WTC11 (cell line): ENCODE measurements at regions not wholly inside any gene's neighbourhood (a gene's known extent, or its start where the extent isn't known, plus 50 kb on each side); places are given as distances from the start of the nearest gene placed in this dataset.

Experiments used
- ATAC-seq: fragments of 200-7000 bp; cut with Tn5 transposase; 2 replicates; pipeline ENCODE4 v1.10.0; 2021; ENCODE audit warnings: mild to moderate bottlenecking, moderate library complexity
- CTCF ChIA-PET: fragments of 300-600 bp; sonication (Branson Sonifier 250); formaldehyde crosslinking; loops from one replicate; lab custom pipeline; 2021; ENCODE audit warnings: antibody characterized with exemption; lab: Charles Lee
- POLR2A ChIA-PET: fragments of 350-600 bp; sonication (Branson Sonifier 250); formaldehyde crosslinking; loops from one replicate; lab custom pipeline; 2021; ENCODE audit warnings: antibody characterized with exemption; lab: Charles Lee
- DNase-seq: peaks from one replicate; pipeline ENCODE4 v3.0.0; 2021; ENCODE audit warnings: low spot score
- H3K27ac Mint-ChIP-seq: 2 replicates; pipeline ENCODE4 v1.8.0; 2021; ENCODE audit warnings: mixed read lengths
- H3K27me3 Mint-ChIP-seq: 2 replicates; pipeline ENCODE4 v1.8.0; 2021; ENCODE audit warnings: low read depth, mild to moderate bottlenecking, moderate library complexity, mixed read lengths
- H3K36me3 Mint-ChIP-seq: 2 replicates; pipeline ENCODE4 v1.8.0; 2021; ENCODE audit warnings: mixed read lengths
- H3K4me1 Mint-ChIP-seq: 2 replicates; pipeline ENCODE4 v1.8.0; 2022; ENCODE audit warnings: mixed read lengths
- H3K4me3 Mint-ChIP-seq: 2 replicates; pipeline ENCODE4 v1.8.0; 2021; ENCODE audit warnings: mild to moderate bottlenecking, moderate library complexity, mixed read lengths
- H3K9me3 Mint-ChIP-seq: 2 replicates; pipeline ENCODE4 v1.8.0; 2021; ENCODE audit warnings: mixed read lengths
- EMX1 ChIP-seq: fragments of 250-450 bp; sonication (Bioruptor Pico); IDR thresholded peaks from 2 replicates; pipeline ENCODE4 v1.8.0; 2021; ENCODE audit warnings: mild to moderate bottlenecking
- NR2C2 ChIP-seq: sonication (generic); formaldehyde crosslinking; IDR thresholded peaks from 2 replicates; pipeline ENCODE4 v1.8.0; 2022; ENCODE audit warnings: mild to moderate bottlenecking, missing genetic modification reagents
- SMAD3 ChIP-seq: sonication (generic); formaldehyde crosslinking; IDR thresholded peaks from 2 replicates; pipeline ENCODE4 v1.8.0; 2022; ENCODE audit warnings: missing genetic modification reagents, mild to moderate bottlenecking, borderline replicate concordance
- ZNF219 ChIP-seq: sonication (generic); formaldehyde crosslinking; IDR thresholded peaks from 2 replicates; pipeline ENCODE4 v1.8.0; 2023; ENCODE audit warnings: missing genetic modification reagents, mild to moderate bottlenecking, borderline replicate concordance
- ZNF671 ChIP-seq: fragments of 250-450 bp; sonication (Bioruptor Pico); IDR thresholded peaks from 2 replicates; pipeline ENCODE4 v1.8.0; 2021; ENCODE audit warnings: mild to moderate bottlenecking
- TF ChIP-seq, protein P1 (sequence below): sonication (generic); formaldehyde crosslinking; IDR thresholded peaks from 2 replicates; pipeline ENCODE4 v1.8.1; 2023; ENCODE audit warnings: mild to moderate bottlenecking, missing genetic modification reagents, moderate library complexity
- TF ChIP-seq, protein P2 (sequence below): sonication (generic); formaldehyde crosslinking; IDR thresholded peaks from 2 replicates; pipeline ENCODE4 v1.8.0; 2022; ENCODE audit warnings: mild to moderate bottlenecking, missing genetic modification reagents
- TF ChIP-seq, protein P3 (sequence below): sonication (generic); formaldehyde crosslinking; IDR thresholded peaks from 2 replicates; pipeline ENCODE4 v1.8.0; 2023; ENCODE audit warnings: missing genetic modification reagents, mild to moderate bottlenecking, borderline replicate concordance
- TF ChIP-seq, protein P4 (sequence below): sonication (generic); formaldehyde crosslinking; IDR thresholded peaks from 2 replicates; pipeline ENCODE4 v1.8.1; 2022; ENCODE audit warnings: mild to moderate bottlenecking, missing genetic modification reagents, moderate library complexity, borderline replicate concordance
- TF ChIP-seq, protein P5 (sequence below): sonication (generic); formaldehyde crosslinking; IDR thresholded peaks from 2 replicates; pipeline ENCODE4 v1.8.1; 2022; ENCODE audit warnings: mild to moderate bottlenecking, moderate library complexity, missing genetic modification reagents
- TF ChIP-seq, protein P6 (sequence below): sonication (generic); formaldehyde crosslinking; conservative IDR thresholded peaks from 2 replicates; pipeline ENCODE4 v1.8.1; 2023; ENCODE audit warnings: mild to moderate bottlenecking, low read depth, missing genetic modification reagents, moderate library complexity
- TF ChIP-seq, protein P7 (sequence below): sonication (generic); formaldehyde crosslinking; IDR thresholded peaks from 2 replicates; pipeline ENCODE4 v1.8.1; 2022; ENCODE audit warnings: missing genetic modification reagents, borderline replicate concordance
- TF ChIP-seq, protein P8 (sequence below): sonication (generic); formaldehyde crosslinking; IDR thresholded peaks from 2 replicates; pipeline ENCODE4 v1.8.1; 2023; ENCODE audit warnings: mild to moderate bottlenecking, missing genetic modification reagents, moderate library complexity

DNA sequence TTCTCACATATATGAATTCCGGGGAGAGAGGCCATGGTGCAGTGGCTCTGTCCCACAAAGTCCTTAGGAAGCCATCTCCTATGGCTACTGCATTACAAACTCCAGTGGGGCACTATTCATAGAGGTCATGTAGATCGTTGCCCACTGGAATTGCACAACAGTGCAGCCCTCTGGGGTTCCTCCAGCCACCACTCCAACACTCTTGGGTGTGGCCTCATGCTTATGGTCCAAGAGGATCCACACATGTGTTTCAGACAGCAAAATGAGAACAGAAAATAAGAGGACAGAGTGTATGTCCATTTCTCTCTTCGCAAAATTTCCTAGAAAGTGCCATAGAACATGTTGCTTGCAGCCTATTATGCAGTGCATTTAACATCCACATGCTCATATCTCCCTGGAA is 444.2 kb upstream of the FAM241A start (continued):
- TF ChIP-seq, protein P1, sequence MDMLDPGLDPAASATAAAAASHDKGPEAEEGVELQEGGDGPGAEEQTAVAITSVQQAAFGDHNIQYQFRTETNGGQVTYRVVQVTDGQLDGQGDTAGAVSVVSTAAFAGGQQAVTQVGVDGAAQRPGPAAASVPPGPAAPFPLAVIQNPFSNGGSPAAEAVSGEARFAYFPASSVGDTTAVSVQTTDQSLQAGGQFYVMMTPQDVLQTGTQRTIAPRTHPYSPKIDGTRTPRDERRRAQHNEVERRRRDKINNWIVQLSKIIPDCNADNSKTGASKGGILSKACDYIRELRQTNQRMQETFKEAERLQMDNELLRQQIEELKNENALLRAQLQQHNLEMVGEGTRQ = no peak
- TF ChIP-seq NR2C2 = no peak

DNA sequence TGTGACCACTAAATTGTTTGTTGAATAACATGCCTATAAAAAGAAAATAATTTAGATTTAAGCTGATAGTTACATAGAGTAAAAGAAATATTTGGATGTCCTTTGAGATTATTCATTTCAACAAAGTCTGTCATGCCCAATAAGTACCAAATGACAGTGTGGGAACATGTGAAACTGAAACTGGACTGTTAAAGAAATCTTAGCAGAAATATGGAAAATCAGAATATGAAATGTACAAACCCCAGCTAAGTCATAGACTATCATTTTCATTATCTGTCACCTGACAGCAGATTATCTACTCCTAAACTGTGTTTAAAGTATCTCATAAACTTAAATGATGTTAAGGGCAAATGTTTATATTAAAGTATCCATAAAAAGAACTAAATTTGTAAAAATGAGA is 437.8 kb upstream of the FAM241A start:
- H3K9me3 Mint-ChIP-seq = no peaks in the 10 kb centered on the region
- CTCF ChIA-PET = no interaction called here
- H3K27me3 Mint-ChIP-seq = no peaks in the 10 kb centered on the region

DNA sequence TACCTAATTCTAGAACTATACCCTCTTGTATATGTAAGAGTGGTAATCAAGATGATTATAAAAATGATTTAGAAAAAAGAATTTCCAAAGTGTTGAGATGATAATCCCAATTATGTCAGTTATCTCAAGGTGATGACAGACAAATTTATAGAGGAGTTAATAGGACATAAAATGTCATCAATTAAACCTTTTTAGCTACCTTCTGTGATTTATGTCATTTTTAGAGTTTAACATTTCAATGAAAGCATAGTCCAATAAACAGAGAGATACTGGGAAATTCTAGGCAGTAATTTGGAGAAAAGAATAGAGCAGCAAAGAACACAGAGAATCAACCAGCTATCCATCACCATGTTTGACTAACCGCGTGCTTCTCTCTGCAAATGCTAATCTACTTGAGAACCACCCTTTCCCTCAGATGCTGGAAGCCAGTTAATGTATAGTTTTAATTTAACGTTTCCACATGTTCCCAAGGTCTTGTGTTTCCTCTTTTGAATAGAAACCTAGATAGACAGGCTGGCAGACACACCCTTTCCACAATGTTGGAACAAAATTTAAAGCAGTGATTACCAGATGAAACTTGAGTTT is 433.1 kb upstream of the FAM241A start:
- ChIA-PET CTCF (no interaction called here), POLR2A (interaction anchor here (0.6 kb wide), 1 partner anchor 13 kb away, joined by 5 read pairs; no protein-coding TSS in a partner anchor)
- no peaks in the 10 kb centered on the region; the same call in 1 of the 2 replicates for H3K4me1 Mint-ChIP-seq
- no peaks in the 10 kb centered on the region for H3K36me3 Mint-ChIP-seq
- no peak overlapping the region for H3K27ac Mint-ChIP-seq
- DNase-seq (no peak), ATAC-seq (no peak)
- H3K27me3 Mint-ChIP-seq = no peaks in the 10 kb centered on the region
- no peak overlapping the region for H3K4me3 Mint-ChIP-seq
- no peaks in the 10 kb centered on the region for H3K9me3 Mint-ChIP-seq
- TF ChIP-seq, protein P2, sequence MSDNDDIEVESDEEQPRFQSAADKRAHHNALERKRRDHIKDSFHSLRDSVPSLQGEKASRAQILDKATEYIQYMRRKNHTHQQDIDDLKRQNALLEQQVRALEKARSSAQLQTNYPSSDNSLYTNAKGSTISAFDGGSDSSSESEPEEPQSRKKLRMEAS (CRISPR knock-in tag) = no peak
- TF ChIP-seq, protein P3, sequence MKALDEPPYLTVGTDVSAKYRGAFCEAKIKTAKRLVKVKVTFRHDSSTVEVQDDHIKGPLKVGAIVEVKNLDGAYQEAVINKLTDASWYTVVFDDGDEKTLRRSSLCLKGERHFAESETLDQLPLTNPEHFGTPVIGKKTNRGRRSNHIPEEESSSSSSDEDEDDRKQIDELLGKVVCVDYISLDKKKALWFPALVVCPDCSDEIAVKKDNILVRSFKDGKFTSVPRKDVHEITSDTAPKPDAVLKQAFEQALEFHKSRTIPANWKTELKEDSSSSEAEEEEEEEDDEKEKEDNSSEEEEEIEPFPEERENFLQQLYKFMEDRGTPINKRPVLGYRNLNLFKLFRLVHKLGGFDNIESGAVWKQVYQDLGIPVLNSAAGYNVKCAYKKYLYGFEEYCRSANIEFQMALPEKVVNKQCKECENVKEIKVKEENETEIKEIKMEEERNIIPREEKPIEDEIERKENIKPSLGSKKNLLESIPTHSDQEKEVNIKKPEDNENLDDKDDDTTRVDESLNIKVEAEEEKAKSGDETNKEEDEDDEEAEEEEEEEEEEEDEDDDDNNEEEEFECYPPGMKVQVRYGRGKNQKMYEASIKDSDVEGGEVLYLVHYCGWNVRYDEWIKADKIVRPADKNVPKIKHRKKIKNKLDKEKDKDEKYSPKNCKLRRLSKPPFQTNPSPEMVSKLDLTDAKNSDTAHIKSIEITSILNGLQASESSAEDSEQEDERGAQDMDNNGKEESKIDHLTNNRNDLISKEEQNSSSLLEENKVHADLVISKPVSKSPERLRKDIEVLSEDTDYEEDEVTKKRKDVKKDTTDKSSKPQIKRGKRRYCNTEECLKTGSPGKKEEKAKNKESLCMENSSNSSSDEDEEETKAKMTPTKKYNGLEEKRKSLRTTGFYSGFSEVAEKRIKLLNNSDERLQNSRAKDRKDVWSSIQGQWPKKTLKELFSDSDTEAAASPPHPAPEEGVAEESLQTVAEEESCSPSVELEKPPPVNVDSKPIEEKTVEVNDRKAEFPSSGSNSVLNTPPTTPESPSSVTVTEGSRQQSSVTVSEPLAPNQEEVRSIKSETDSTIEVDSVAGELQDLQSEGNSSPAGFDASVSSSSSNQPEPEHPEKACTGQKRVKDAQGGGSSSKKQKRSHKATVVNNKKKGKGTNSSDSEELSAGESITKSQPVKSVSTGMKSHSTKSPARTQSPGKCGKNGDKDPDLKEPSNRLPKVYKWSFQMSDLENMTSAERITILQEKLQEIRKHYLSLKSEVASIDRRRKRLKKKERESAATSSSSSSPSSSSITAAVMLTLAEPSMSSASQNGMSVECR = no peak
- TF ChIP-seq ZNF219 (no peak), EMX1 (CRISPR knock-in tag) (no peak), SMAD3 (CRISPR knock-in tag) (no peak)
- TF ChIP-seq, protein P4, sequence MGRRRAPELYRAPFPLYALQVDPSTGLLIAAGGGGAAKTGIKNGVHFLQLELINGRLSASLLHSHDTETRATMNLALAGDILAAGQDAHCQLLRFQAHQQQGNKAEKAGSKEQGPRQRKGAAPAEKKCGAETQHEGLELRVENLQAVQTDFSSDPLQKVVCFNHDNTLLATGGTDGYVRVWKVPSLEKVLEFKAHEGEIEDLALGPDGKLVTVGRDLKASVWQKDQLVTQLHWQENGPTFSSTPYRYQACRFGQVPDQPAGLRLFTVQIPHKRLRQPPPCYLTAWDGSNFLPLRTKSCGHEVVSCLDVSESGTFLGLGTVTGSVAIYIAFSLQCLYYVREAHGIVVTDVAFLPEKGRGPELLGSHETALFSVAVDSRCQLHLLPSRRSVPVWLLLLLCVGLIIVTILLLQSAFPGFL (CRISPR knock-in tag) = no peak
- TF ChIP-seq, protein P5, sequence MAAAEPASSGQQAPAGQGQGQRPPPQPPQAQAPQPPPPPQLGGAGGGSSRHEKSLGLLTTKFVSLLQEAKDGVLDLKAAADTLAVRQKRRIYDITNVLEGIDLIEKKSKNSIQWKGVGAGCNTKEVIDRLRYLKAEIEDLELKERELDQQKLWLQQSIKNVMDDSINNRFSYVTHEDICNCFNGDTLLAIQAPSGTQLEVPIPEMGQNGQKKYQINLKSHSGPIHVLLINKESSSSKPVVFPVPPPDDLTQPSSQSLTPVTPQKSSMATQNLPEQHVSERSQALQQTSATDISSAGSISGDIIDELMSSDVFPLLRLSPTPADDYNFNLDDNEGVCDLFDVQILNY (CRISPR knock-in tag) = no peak
- TF ChIP-seq, protein P6, sequence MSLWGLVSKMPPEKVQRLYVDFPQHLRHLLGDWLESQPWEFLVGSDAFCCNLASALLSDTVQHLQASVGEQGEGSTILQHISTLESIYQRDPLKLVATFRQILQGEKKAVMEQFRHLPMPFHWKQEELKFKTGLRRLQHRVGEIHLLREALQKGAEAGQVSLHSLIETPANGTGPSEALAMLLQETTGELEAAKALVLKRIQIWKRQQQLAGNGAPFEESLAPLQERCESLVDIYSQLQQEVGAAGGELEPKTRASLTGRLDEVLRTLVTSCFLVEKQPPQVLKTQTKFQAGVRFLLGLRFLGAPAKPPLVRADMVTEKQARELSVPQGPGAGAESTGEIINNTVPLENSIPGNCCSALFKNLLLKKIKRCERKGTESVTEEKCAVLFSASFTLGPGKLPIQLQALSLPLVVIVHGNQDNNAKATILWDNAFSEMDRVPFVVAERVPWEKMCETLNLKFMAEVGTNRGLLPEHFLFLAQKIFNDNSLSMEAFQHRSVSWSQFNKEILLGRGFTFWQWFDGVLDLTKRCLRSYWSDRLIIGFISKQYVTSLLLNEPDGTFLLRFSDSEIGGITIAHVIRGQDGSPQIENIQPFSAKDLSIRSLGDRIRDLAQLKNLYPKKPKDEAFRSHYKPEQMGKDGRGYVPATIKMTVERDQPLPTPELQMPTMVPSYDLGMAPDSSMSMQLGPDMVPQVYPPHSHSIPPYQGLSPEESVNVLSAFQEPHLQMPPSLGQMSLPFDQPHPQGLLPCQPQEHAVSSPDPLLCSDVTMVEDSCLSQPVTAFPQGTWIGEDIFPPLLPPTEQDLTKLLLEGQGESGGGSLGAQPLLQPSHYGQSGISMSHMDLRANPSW = no peak
- TF ChIP-seq, protein P7, sequence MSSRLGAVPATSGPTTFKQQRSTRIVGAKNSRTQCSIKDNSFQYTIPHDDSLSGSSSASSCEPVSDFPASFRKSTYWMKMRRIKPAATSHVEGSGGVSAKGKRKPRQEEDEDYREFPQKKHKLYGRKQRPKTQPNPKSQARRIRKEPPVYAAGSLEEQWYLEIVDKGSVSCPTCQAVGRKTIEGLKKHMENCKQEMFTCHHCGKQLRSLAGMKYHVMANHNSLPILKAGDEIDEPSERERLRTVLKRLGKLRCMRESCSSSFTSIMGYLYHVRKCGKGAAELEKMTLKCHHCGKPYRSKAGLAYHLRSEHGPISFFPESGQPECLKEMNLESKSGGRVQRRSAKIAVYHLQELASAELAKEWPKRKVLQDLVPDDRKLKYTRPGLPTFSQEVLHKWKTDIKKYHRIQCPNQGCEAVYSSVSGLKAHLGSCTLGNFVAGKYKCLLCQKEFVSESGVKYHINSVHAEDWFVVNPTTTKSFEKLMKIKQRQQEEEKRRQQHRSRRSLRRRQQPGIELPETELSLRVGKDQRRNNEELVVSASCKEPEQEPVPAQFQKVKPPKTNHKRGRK = no peak
- TF ChIP-seq, protein P8, sequence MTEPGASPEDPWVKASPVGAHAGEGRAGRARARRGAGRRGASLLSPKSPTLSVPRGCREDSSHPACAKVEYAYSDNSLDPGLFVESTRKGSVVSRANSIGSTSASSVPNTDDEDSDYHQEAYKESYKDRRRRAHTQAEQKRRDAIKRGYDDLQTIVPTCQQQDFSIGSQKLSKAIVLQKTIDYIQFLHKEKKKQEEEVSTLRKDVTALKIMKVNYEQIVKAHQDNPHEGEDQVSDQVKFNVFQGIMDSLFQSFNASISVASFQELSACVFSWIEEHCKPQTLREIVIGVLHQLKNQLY (CRISPR knock-in tag) = no peak

More for the DNA sequence above, 437.8 kb upstream of the FAM241A start:
- ATAC-seq (no peak), DNase-seq (no peak)
- Mint-ChIP-seq H3K4me1 (no peaks in the 10 kb centered on the region; the same call in 1 of the 2 replicates), H3K36me3 (no peaks in the 10 kb centered on the region), H3K27ac (no peak overlapping the region), H3K4me3 (no peak overlapping the region)
- no peak for TF ChIP-seq ZNF671 (CRISPR knock-in tag)
- TF ChIP-seq, protein P6 = no peak
- POLR2A ChIA-PET = no interaction called here
